ENCODE measurements at regions not wholly inside any gene's neighbourhood (a gene's known extent, or its start where the extent isn't known, plus 50 kb on each side); places are given as distances from the start of the nearest gene placed in this dataset.

- Histone ChIP-seq H3K4me2 (ENCODE audit: low read length) (no peak overlapping the region), H3K9me3 (ENCODE audit: low read length) (no peaks in the 10 kb centered on the region), H3K4me3 (ENCODE audit: low read length) (no peak overlapping the region), H3K9me2 (ENCODE audit: insufficient read depth, low read length) (no peaks in the 10 kb centered on the region), H3F3A (ENCODE audit: insufficient read depth, low read length, poor library complexity, severe bottlenecking) (no peaks in the 10 kb centered on the region), H2AFZ (ENCODE audit: low read depth, low read length) (no peak overlapping the region), H4K20me1 (ENCODE audit: insufficient read depth) (no peaks in the 10 kb centered on the region), H3K9ac (ENCODE audit: low read length) (no peak overlapping the region), H3K79me2 (replicated peaks; ENCODE audit: insufficient read depth, low read length) (no peaks in the 10 kb centered on the region), H3K36me3 (ENCODE audit: insufficient read depth, low read length) (no peaks in the 10 kb centered on the region), H3K27me3 (ENCODE audit: insufficient read depth, low read depth, low read length) (no peaks in the 10 kb centered on the region), H3K27ac (ENCODE audit: low read length) (no peak overlapping the region)
- no peak for TF ChIP-seq MXI1 (conservative IDR thresholded peaks at IDR 0.05; ENCODE audit: poor library complexity, severe bottlenecking)
- no peak for TF ChIP-seq RAD21 (conservative IDR thresholded peaks at IDR 0.05)
- TF ChIP-seq SMC3 (conservative IDR thresholded peaks at IDR 0.05; ENCODE audit: poor library complexity): no peak
- TF ChIP-seq TAF1 (IDR thresholded peaks at IDR 0.05; ENCODE audit: low read depth): no peak
- TF ChIP-seq REST (IDR thresholded peaks at IDR 0.05; ENCODE audit: borderline replicate concordance): no peak
- no peak for TF ChIP-seq POLR2AphosphoS5 (IDR thresholded peaks at IDR 0.05)
- no peak for TF ChIP-seq CTCF (IDR thresholded peaks at IDR 0.05; ENCODE audit: poor library complexity, severe bottlenecking)
- TF ChIP-seq EP300 (conservative IDR thresholded peaks at IDR 0.05; ENCODE audit: poor library complexity, severe bottlenecking): no peak
Measured at GRCh38 chr12:28089338-28089737, 100.9 kb upstream of the CCDC91 start.

- H2AFZ ChIP-seq (ENCODE audit: low read depth, low read length): no peak overlapping the region
- no peaks in the 10 kb centered on the region for H3K36me3 ChIP-seq (ENCODE audit: insufficient read depth, low read length)
- H3K4me3 ChIP-seq (ENCODE audit: low read length): no peak overlapping the region
- no peak overlapping the region for H3K27ac ChIP-seq (ENCODE audit: low read length)
- no peak overlapping the region for H3K4me2 ChIP-seq (ENCODE audit: low read length)
- no peaks in the 10 kb centered on the region for H4K20me1 ChIP-seq (ENCODE audit: insufficient read depth)
- TF ChIP-seq CTCF (IDR thresholded peaks at IDR 0.05; ENCODE audit: poor library complexity, severe bottlenecking) (no peak), MXI1 (conservative IDR thresholded peaks at IDR 0.05; ENCODE audit: poor library complexity, severe bottlenecking) (no peak), RAD21 (conservative IDR thresholded peaks at IDR 0.05) (no peak), TAF1 (IDR thresholded peaks at IDR 0.05; ENCODE audit: low read depth) (no peak), SMC3 (conservative IDR thresholded peaks at IDR 0.05; ENCODE audit: poor library complexity) (no peak), POLR2AphosphoS5 (IDR thresholded peaks at IDR 0.05) (no peak), EZH2 (IDR thresholded peaks at IDR 0.05; ENCODE audit: borderline replicate concordance, insufficient read depth, low read length, poor library complexity, severe bottlenecking) (no peak), REST (IDR thresholded peaks at IDR 0.05; ENCODE audit: borderline replicate concordance) (no peak), EP300 (conservative IDR thresholded peaks at IDR 0.05; ENCODE audit: poor library complexity, severe bottlenecking) (no peak)
- H3K9me3 ChIP-seq (ENCODE audit: low read length): no peaks in the 10 kb centered on the region
- H3K9me2 ChIP-seq (ENCODE audit: insufficient read depth, low read length): no peaks in the 10 kb centered on the region
- H3K9ac ChIP-seq (ENCODE audit: low read length): no peak overlapping the region
- no peaks in the 10 kb centered on the region for H3F3A ChIP-seq (ENCODE audit: insufficient read depth, low read length, poor library complexity, severe bottlenecking)
- no peaks in the 10 kb centered on the region for H3K79me2 ChIP-seq (replicated peaks; ENCODE audit: insufficient read depth, low read length)
- no peaks in the 10 kb centered on the region for H3K27me3 ChIP-seq (ENCODE audit: insufficient read depth, low read depth, low read length)
Measured at GRCh38 chr12:28090835-28091234, 99.4 kb upstream of the CCDC91 start.

Measured in neural cell (in vitro differentiated cells).